DMS153 (cell line): ENCODE measurements at regions not wholly inside any gene's neighbourhood (a gene's known extent, or its start where the extent isn't known, plus 50 kb on each side); places are given as distances from the start of the nearest gene placed in this dataset.

ENCODE experiments used
- DNase-seq: peaks from one replicate; lab custom pipeline; 2025; lab: John Stamatoyannopoulos, UW

GRCh38 chr15:66945842-66946241 lies 119.6 kb upstream of the SMAD3 start:
- DNase-seq: no peak

- DNase-seq: peak; percentile 13
Measured at GRCh38 chr15:66946578-66947164, 118.7 kb upstream of the SMAD3 start.

GRCh38 chr15:66947471-66947870 lies 117.9 kb upstream of the SMAD3 start:
- no peak for DNase-seq

GRCh38 chr15:66948294-66948693 lies 117.1 kb upstream of the SMAD3 start:
- no peak for DNase-seq

- no peak for DNase-seq
Measured at GRCh38 chr15:66950114-66950513, 115.3 kb upstream of the SMAD3 start.

GRCh38 chr15:66951531-66952320 lies 113.7 kb upstream of the SMAD3 start:
- DNase-seq: no peak

GRCh38 chr15:66952756-66953522 lies 112.5 kb upstream of the SMAD3 start:
- no peak for DNase-seq

GRCh38 chr15:66953523-66954229 lies 111.7 kb upstream of the SMAD3 start:
- no peak for DNase-seq

- no peak for DNase-seq
Measured at GRCh38 chr15:66954601-66955000, 110.8 kb upstream of the SMAD3 start.

GRCh38 chr15:66955001-66955516 lies 110.3 kb upstream of the SMAD3 start:
- no peak for DNase-seq

GRCh38 chr15:66955871-66956585 lies 109.4 kb upstream of the SMAD3 start:
- no peak for DNase-seq

GRCh38 chr15:66956672-66957430 lies 108.6 kb upstream of the SMAD3 start:
- no peak for DNase-seq

- no peak for DNase-seq
Measured at GRCh38 chr15:66957431-66957720, 108.0 kb upstream of the SMAD3 start.

- no peak for DNase-seq
Measured at GRCh38 chr15:66959066-66959465, 106.3 kb upstream of the SMAD3 start.

- no peak for DNase-seq
Measured at GRCh38 chr15:66959875-66960274, 105.5 kb upstream of the SMAD3 start.

- no peak for DNase-seq
Measured at GRCh38 chr15:66960519-66960918, 104.9 kb upstream of the SMAD3 start.

- DNase-seq: no peak
Measured at GRCh38 chr15:66961407-66961884, 104.0 kb upstream of the SMAD3 start.

GRCh38 chr15:66961901-66962300 lies 103.5 kb upstream of the SMAD3 start:
- no peak for DNase-seq

- DNase-seq: no peak
Measured at GRCh38 chr15:66962522-66962921, 102.9 kb upstream of the SMAD3 start.

- DNase-seq: no peak
Measured at GRCh38 chr15:66963084-66963483, 102.3 kb upstream of the SMAD3 start.

GRCh38 chr15:66963710-66964109 lies 101.7 kb upstream of the SMAD3 start:
- no peak for DNase-seq
